GM19239 (cell line): ENCODE measurements at regions not wholly inside any gene's neighbourhood (a gene's known extent, or its start where the extent isn't known, plus 50 kb on each side); places are given as distances from the start of the nearest gene placed in this dataset.
A peak's percentile ranks its signal among the peaks of the same experiment; 100 is the strongest.
"Not testable (repeated sequence)": the region's sequence is repeated elsewhere in the genome, so short reads cannot be mapped to it uniquely, and the experiment has no call there.

Experiments used
- DNase-seq: peaks from one replicate; pipeline ENCODE4 v3.0.0; 2011; ENCODE audit warnings: low spot score; ENCODE audit not compliant: insufficient read length
- FAIRE-seq: peaks from 2 replicates; lab custom pipeline; 2011; peaks lifted over from hg19 to GRCh38; lab: Jason Lieb, UNC

DNA sequence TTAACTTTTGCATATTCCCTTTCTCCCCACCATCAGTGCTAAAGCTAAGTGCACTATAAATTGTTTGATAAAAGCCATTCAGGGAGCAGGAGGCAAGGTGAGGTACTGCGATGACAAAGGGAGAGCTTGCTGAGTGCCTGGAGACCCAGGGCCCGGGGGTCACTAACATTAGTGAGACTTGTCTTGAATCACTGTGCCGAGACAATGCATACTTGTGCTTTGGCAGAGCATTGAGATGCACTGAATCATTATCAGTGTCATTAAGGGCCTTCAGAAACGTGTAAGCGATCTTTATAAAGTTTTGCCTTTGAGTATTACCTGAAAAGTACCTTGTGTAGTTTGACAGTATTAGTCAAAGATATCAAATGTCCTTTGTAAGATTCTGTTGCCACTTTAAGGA is 447.5 kb downstream of the PCNX1 start:
- FAIRE-seq (peak; percentile 21), DNase-seq (no peak)

DNA sequence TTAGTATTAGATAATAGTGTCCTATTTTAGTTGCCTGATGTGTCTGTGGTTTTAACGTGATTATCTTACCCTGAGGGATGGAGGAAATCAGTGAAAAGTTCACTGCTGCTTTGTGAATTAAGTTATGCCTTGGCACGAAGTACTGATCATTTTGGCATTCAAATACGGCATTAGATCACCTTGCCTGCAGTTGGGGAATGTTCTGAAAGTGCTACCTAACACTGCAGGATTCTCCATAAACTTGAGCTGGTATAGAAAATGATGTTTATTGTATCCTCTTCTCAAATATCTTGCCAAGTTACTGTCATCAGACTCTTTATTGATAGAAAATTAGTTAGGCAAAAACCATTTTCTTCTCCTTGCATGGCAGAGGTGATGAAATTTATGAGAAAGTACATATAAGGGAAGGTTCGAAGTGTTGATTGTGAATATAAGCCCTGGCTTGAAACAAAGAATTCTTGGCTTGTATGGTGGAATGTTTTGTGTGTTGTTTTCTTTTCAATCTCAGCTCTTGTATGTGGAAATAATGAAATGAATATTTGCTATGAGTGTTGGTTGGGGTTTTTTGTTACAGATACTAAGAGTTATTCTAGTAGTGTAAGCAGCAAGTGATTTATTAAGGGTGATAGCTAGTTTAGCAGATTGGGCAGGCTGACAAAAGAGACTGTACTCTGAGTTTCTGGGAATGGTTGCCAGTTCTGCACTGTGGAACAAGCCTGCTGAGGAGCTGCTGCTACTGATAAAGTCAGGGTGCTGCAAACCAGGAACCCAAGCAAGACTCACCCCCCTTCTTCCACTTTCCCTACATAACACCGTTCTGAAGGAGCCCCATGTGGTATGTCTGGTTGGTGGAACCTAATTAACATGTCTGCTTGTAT is 448.3 kb downstream of the PCNX1 start:
- DNase-seq = no peak
- FAIRE-seq = peak; percentile 80

DNA sequence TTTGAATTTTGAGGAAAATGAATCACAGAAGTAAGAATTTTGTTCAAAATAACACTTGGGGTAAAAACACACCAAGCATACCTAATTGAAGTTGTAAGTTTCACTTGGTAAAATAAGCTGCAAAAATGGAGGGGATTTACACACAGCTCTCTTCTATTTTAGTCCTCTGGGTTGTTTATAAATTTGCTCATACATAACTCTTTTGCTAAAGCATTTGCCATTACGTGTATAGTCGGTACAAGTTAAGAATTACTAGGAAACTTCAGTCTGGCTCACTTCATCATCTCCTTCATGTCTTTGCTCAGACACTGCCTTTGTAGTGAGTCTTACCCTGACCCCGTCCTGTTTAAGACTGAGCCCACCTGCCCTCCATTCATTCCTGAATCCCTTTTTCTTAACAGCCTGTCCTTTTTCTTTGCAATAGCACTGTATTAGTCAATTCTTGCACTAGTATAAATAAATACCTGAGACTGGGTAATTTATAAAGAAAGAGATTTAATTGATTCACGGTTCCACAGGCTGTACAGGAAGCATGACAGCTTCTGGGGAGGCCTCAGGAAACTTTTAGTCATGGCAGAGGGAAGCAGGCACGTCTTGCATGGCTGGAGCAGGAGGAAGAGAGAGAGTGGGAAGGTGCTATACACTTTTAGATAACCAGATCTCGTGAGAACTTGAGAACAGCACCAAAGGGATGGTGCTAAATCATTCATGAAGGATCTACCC is 451.1 kb downstream of the PCNX1 start:
- DNase-seq (no peak), FAIRE-seq (peak; percentile 53)

DNA sequence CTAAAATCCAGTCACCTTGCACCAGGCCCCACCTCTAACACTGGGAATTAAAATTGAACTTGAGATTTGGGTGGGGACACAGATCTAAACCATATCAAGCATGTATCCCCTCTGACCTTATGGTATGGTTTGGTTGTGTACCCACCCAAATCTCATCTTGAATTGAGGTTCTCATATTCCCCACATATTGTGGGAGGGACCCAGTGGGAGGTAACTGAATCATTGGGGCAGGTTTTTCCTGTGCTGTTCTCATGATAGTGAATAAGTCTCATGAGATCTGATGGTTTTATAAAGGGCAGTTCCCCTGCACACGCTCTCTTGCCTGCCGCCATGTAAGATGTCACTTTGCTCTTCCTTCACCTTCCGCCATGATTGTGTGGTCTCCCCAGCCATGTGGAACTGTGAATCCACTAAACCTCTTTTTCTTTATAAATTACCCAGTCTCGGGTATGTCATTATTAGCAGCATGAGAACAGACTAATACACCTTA is 451.7 kb downstream of the PCNX1 start:
- not testable (repeated sequence) for DNase-seq

DNA sequence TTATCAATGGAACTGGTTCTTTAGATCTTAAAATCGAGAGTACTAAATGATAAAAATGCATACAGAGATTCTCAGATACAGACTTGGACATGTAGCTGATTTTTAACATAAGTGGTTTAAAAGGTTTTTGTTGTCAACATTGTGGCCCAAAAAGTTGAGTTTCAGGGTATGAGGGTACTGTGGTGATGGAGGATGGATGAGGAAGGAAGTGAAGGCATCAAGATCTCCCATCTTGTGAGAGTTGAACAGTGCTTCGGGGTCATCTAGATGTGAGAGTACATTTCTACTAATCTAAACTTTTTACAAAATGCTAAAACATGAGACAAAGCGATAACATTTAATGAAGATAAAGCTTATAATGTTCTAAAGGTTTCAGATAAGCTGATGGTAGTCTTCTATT is 452.6 kb downstream of the PCNX1 start:
- FAIRE-seq (no peak), DNase-seq (no peak)

More for the DNA sequence above, 451.7 kb downstream of the PCNX1 start:
- not testable (repeated sequence) for FAIRE-seq

DNA sequence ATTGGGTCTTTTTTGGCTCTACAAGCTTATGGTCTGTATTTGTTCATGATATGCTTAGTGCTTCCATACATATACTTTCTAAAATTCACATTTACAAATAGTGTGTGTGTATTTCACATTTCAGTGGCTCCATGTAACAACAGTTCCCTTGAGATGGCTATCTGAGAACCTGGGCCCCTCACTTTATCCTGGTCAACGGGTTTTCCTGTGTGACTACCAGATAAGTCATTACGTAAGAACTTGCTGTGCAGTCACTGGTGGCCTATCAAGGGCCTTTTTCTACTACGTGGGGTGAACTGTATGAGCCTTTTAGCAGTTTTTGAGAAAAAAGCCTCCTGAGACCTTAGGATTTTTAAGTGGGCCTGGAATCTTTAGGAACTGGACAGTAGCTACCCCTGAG is 454.1 kb downstream of the PCNX1 start:
- DNase-seq (no peak), FAIRE-seq (peak; percentile 52)

DNA sequence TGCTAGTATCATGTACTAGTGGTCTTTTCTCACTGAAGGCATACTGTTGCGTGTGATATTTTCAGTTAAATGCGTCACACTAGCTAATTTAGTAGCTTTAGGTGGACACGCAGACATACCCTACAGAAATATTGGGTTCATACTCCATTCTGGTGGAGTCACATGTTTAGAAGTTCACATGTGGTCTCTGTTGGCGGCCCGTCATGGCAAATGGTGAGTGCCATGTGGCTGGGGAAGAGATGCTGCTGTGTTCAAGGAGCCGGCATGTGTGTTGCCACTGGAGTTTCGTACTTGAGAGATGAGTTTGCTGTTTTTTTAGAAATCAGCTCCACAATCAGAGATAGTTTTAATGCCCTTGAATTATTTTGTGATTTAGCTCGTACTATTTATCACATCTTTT is 454.6 kb downstream of the PCNX1 start:
- no peak for FAIRE-seq
- DNase-seq = no peak

DNA sequence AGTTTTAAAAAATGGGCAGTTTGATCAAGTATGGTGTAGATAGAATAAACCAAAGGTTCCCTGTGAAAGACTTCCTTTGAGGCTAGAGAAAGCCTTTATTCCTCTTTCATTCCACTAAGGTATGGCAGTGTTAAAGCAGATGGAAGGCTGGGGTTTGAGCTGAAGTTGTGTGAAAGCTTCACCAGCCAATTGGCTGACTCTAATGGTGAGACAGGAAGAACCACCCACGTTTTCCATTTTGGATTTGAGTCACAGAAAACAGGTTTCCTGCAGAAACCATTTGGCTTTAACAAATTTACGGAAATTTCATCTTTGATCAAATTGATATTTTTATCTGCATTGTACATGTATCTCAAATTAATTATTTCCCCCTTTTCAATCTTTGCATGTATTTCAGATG is 455.0 kb downstream of the PCNX1 start:
- DNase-seq = no peak
- FAIRE-seq = peak; percentile 66

DNA sequence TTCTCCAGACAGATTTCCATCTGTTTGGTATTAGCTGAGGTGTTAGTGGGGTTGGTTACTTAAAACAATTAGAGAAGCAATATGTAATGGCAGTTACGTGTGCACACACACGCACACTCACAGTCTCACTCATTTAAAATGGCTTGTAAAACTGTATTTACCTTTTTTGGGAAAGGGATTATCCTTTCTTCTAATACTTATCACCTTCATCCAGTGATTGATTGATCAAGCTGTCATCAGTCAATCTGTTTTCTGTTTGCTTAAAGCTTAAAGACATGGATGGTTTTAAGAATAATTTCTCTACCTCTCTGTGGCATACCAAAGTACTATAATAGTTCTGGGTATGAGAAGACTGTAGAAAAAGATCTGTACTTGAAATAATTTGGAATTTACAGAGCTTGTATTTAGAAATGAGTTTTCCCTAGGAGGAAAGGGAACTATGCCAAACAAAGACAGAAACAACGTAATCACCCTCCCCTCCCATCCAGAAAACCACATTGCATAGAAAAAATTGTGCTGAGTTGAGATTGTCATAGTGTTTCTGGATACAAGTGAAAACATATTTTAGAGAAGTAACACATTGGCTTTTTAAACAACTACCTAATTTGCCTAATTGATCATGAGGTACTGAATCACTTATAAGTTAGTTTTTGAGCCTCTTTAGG is 455.8 kb downstream of the PCNX1 start:
- FAIRE-seq = peak; percentile 90
- DNase-seq = no peak

DNA sequence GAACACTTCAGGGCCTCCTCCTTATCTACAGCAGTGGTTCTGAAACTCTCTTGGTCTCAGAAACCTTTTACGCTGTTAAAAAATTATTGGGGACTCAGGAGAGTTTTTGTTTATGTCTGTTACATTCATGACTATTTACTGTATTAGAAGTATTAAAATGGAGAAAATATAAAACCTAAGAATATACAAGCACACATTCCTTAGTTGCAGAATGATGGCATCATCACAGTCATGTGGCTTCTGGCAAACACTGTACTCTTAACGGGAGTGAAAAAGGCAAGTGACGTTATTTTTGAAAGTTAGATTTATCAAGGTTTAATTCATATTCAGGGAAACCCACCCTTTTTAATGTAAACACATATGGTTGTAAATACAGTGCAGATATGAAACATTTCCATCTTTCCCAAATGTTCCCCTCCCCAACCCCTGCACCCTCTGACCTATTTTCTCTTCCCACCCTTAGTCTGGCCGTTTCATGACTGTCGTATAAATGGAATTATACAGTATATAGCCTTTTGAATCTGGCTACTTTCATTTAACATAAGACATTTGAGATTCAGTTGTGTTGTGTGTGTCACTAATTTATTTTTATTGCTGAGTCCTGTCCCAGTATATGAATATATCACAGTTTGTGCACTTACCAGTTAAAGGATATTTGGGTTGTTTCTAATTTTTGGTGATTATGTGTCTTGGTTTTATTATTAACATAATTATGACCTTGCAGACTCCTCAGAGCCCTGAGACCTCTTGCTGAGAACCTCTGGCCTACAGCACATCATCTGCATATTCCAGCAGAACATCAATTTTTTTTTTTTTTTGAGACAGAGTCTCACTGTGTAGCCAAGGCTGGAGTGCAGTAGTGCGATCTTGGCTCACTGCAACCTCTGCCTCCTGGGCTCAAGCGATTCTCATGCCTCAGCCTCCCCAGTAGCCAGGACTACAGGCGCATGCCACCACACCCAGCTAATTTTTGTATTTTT is 457.0 kb downstream of the PCNX1 start:
- FAIRE-seq = no peak
- no peak for DNase-seq

DNA sequence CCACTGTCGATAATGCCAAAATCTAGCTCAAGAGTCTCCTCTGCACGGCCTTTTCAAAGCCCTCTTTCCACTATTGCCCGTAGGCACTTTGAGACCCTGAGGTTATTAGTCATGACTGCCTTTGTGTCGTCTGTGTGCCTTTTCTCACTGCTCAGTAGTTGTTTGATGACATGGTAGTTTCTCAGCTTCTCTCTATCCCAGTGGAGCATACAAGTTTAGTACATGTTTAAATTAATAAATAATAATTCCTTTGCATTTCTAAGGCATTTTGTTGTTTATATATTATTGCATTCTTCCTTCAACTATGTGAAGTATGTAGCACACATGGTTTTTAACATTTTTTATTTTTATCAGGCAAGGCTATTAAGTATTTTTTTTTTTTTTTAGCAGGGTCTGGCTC is 458.1 kb downstream of the PCNX1 start:
- DNase-seq = no peak
- peak; percentile 40 for FAIRE-seq

DNA sequence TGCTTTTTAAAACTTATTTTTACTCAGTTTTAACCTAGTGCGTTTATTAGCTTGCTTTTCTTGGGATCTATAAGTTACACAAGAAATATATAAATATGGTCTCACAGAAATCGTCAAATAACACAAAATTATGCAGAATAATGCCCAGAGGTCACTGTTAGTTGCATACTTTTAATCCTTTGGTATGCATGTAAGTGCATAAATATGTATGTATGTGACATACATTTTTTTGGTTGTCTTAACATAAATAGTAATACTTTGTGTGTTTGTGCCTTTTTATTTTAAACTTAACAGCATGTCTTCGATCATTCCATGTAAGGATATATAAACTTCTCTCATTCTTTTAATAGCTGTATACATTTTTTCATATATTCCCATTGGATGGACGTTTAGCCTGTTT is 459.6 kb downstream of the PCNX1 start:
- FAIRE-seq (no peak), DNase-seq (no peak)

DNA sequence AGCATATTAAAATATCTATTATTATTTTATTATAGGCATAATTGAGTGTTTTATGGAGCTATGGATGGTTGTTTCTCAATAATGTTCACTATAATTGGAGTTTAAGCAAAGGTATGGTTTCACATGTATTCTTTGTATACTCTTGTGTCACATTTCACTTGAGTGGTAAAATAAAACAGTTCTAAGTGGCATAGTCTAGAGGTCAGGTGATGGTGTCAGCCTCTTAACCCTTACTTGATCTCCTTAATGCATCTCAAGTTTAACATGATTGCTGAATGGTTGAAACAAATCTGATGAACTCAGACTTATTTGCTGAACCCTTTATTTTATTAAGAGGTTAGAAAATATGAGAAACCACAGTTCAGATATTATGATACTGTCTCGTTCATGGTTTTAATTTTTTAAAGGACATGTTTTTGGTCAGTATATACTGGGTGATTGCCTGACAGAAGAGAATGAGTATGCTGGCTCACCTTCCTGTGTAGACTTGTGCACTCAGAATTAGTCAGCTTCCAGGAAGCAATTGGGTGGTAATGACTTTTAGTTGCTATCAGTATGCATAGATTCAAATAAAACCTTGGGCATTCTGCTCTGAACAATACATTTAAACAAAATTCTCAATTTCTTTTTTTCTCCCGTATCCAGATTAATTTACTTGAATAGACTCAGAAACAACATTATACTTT is 464.6 kb downstream of the PCNX1 start:
- DNase-seq = no peak
- FAIRE-seq = peak; percentile 93

DNA sequence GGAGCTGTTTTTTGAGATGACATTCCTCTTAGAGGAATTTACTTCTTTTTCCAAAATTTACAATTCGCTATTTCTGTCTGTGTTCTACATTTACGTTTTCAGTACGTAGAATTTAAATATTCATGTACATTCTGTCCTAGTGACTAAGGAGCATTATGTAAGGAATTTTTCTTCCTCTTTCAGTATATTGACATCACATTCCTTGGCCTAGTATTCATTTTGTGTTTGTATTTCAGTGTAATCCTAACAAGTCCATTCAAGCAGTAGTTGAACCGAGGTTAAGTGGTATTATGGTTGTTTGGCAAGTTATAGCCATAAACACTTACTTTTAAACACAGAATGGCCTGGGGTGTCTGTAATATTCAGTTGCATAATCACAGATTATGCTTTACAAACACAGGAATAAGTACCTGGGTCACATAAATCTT is 465.2 kb downstream of the PCNX1 start:
- FAIRE-seq = no peak

DNA sequence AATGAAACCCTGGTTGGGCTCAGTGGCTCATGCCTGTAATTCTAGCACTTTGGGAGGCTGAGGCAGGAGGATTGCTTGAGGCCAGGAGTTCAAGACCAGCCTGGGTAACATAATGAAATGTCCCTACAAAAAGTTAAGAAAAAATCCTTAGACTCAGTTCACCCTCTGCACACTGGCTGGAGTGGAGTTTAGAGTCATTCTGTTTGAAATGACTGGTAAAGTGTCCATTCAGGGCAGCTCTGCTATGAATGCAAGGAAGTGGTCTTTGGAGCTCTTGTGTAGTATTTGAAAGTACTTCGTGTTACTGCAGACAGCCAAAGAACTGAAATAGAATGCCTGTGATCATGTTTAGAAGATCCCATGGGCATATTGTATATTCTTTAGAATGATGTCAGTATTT is 466.5 kb downstream of the PCNX1 start:
- no peak for FAIRE-seq
- DNase-seq = no peak

More for the DNA sequence above, 465.2 kb downstream of the PCNX1 start:
- no peak for DNase-seq

DNA sequence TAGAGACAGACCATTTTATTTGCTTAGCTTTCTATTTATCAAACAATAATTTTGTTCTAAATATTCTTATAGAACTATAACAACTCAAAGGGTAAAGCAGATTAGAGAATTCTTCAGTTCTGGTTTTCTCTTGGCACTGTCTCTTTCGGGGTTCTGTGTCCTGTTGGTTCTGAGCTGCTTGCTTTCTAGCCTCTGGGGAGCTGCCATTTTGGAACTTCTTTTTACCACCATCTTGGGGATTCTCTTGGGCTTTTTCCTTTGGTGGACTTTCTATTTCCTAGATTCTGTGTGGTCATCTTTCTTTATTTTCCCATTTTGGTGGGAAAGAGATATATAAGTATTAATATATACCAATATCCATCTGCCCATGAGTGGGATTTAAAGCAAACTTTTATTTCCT is 467.7 kb downstream of the PCNX1 start:
- DNase-seq (no peak), FAIRE-seq (no peak)

DNA sequence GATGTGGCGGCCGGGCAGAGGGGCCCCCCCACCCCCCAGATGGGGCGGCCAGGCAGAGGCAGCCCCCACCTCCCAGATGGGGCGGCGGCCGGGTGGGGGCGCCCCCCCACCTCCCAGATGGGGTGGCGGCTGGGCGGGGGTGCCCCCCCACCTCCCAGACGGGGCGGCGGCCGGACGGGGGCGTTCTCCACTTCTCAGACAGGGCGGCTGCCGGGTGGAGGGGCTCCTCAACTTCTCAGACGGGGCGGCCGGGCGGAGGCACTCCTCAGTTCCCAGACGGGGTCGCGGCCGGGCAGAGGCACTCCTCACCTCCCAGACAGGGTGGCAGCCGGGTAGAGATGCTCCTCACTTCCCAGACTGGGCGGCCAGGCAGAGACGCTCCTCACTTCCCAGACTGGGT is 469.8 kb downstream of the PCNX1 start:
- DNase-seq (no peak), FAIRE-seq (no peak)

DNA sequence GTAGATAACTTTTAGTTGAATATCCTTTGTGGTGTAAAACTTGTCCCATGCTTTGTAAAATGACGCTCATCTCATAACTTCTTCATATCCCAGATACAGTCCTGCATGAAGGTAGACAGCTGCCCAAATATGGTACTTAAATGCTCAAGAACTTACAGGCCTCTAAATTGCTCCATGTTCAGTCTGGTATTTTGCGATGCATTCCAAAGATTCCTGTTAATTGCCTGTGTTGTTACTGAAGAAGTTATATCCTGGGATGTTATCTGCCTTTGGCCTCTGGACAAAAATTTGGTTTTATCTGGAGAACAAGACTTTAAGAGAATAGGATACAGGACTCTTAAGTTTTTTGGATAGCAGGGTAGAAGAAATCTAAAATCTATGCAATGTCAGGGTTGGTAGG is 473.0 kb downstream of the PCNX1 start:
- no peak for DNase-seq
- FAIRE-seq = peak; percentile 56

DNA sequence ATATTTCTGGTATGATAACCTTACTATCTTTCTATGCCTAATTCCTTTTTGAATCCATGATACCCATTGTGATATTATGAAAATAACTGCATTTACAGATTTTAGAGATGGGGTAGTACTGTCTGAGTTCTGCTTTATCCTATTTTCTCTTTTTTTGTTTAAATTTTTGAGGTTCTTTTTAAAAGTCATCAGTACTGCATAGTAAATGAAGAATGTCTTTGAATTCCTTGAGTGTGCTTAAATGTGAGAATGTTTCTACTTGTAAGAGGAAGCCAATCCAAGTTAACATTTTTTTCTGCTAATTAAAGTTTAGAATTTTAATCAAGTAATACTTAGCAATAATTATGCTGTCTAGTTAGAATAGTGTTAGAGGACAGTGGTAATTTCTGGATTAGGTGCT is 474.6 kb downstream of the PCNX1 start:
- DNase-seq (no peak), FAIRE-seq (no peak)
